SHP77 treated with DMSO at 0.1 percent for 48 hours (cell line): ENCODE measurements at regions not wholly inside any gene's neighbourhood (a gene's known extent, or its start where the extent isn't known, plus 50 kb on each side); places are given as distances from the start of the nearest gene placed in this dataset.
"Not testable (repeated sequence)": the region's sequence is repeated elsewhere in the genome, so short reads cannot be mapped to it uniquely, and the experiment has no call there.

Source experiments
- DNase-seq: peaks from one replicate; lab custom pipeline; 2025; lab: John Stamatoyannopoulos, UW

DNA sequence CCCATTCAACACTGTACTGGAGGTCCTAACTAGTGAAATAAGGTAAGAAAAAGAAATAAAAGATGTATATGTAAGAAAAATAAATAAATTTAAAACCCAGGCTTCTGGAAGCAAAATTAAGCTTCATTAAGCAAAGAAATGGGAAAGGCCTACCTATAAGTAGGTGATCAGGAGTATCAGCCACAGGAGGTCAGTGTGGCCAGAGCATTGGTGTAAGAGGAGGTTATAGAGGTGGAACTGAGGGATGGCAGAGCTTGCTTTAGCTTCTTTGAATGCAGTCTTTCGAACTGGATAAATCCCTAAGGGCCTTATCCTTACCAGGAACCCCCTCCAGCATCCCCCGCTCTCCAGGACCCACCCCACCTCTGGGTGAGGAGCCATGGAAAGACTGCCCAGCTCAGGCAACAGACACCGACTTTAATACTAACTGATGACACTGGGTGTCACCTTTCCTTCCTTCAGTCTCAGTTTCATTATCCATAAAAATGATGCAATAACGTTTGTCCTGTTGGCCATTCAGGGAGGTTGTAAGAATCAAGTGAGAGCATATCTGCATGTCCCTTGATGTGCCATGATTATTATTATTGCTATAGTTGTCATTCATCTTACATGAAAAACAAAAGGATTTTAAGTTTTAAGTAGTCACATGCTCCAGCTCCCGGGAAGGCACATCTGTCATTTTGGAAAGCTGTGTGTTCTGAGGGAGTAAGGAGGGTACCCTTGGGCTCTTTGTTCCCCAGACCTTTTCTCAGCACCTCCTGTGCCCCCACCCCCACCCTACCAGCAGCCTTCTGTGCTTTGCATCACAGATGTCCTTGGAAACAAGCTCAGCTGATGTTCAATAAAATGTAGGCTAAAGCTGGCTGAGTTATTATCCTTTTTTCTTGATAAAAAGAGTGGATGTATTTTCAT is 50.8 kb upstream of the CTNNA1 start:
- DNase-seq: no peak

DNA sequence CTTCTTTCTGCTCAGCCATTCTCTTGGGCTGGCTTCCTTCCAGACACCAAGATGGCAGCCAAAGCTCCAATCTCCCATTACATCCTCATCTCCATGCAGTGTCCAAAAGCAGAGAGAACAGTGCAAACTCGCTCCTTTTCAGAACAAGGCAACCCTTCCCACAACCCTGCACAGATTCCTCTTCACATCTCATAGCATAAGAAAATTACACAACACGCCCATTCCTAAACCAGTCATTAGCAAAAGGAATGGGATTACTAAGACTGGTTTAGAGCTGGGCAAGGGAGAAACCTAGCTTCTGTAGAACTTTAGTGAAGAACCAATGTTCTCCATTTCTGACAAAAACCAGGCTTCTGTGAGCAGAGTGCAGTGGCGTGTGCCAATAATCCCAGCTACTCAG is 51.5 kb upstream of the CTNNA1 start:
- DNase-seq: no peak

GRCh38 chr5:138700581-138701362 is 52.5 kb upstream of the CTNNA1 start:
- no peak for DNase-seq

DNA sequence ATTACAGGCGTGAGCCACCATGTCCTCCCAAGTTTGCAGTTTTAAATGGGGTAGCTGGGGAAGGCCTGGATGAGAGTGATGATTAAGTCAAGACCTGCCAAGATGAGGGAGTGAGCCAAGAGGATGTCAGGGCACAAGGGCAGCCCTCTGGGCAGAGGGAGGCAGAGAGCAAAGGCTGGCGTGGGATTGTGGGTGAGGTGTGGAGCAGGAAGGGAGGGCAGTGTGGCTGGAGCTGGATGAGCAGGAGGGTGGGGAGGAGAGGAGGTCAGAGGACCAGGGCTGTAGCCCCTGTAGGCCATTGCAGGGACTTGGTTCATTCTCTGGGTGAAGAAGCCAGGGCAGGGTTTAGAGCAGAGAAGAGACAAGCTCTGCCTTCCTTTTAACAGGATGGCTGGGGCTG is 53.7 kb upstream of the CTNNA1 start:
- DNase-seq: no peak

DNA sequence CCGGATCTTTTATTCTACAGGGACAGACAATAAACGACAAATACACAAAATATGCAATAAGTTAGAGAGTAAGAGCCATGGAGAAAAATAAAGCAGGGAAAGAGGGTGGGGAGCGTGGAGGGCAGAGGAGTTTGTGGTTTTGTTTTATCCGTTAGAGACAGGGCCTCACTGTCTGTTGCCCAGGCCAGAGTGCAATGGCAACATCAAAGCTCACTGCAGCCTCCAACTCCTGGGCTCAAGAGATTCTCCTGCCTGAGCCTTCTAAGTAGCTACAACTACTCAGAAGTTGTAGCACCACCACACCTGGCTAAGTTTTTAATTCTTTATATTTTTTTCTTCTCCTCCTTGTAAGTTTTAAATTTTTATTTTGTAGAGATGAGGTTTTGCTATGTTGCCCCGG is 54.5 kb upstream of the CTNNA1 start:
- no peak for DNase-seq

DNA sequence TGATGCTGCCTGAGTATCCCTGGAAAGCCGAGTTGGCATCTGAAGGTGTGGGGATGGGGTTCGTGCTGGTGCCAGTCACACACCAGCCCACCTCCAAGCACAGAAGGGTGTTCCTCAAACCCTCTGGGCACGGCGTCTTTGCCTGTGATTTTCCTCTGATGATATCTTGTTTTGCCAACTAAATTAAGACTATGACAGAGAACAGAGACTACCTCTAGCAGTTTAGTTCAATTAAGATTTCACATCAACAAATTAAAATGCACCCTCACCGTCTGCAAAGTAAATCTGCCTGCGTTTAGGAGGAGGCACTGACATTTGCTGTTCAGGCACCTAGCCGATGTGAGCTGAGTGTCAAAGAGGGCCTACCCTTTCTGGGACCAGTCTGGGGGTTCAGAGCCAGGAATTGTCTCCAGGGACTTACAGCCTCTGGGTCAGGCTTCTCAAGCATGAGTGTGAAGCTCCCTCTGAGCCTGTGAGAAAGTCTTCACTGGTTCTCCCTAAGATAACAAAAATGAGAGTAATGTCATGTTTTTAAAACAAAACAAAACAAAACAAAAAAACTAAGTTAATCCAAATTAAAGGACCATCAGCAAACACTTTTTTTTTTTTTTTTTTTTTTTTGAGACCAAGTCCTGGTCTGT is 55.4 kb upstream of the CTNNA1 start:
- DNase-seq: no peak

- DNase-seq: no peak
Measured at GRCh38 chr5:138696501-138696900, 56.7 kb upstream of the CTNNA1 start.

- no peak for DNase-seq
Measured at GRCh38 chr5:138695781-138696180, 57.4 kb upstream of the CTNNA1 start.

GRCh38 chr5:138694146-138694545 is 59.1 kb upstream of the CTNNA1 start:
- DNase-seq: no peak

- no peak for DNase-seq
Measured at GRCh38 chr5:138692370-138692769, 60.9 kb upstream of the CTNNA1 start.

GRCh38 chr5:138686668-138687067 is 66.6 kb upstream of the CTNNA1 start:
- DNase-seq: no peak

DNA sequence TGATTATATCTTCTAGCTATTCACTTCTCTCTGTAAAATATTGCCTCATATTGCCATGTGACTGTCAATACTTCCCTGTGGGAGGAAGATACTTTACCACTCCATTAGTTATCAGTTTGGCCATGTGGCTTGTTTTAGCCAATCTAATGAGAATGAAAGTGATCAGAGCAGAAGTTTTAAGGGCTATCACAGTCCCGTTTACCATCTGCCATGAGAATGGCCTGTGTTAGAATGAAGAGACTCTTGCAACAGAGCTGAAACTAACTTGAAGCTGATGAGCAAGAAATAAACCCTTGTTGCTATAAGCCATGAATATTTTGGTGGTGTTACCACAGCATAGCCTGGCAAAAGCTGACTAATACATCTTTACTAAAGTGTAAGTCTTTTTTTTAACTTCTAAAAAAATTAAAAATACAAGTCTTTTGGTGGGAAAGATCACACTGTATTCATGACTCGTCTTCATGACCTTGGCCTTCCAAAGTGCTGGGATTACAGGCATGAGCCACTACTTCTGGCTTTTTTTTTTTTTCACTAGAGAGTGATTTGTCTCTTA is 68.0 kb upstream of the CTNNA1 start:
- DNase-seq: no peak

- DNase-seq: not testable (repeated sequence)
Measured at GRCh38 chr5:138682462-138682861, 70.8 kb upstream of the CTNNA1 start.

DNA sequence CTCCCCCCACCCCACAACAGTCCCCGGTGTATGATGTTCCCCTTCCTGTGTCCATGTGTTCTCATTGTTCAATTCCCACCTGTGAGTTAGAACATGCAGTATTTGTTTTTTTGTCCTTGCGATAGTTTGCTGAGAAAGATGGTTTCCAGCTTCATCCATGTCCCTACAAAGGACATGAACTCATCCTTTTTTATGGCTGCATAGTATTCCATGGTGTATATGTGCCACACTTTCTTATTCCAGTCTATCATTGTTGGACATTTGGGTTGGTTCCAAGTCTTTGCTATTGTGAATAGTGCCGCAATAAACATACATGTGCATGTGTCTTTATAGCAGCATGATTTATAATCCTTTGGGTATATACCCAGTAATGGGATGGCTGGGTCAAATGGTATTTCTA is 74.4 kb upstream of the CTNNA1 start:
- DNase-seq: not testable (repeated sequence)

- DNase-seq: no peak
Measured at GRCh38 chr5:138677782-138678181, 75.4 kb upstream of the CTNNA1 start.

DNA sequence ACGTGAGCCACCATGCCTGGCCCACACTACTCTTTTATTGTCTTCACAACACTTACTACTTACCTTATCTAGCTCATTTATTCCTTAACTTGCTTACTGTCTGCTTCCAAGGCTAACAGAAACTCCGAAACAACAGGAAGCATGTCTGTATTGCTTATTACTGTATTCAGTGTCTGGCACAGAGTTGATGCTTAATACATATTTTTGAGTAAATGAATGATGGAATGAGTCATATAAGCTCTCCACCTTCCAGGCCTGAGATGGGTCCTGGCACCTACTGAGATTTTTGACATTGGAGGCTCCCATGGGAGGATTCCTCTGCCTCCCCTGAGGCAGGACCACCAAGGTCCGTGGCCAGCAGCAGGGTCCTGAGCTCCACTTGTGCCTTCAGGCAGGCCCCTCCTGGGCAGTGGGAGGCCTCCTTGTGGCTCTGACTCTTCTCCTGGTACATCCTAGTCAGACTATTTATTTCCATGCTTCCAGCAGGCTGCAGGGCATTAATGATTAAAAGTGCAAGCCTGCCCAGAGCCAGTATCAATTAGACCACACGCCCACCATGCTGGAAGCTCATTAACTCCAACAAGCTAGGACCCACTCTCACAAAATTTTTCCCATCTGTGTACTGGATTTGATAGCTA is 76.5 kb upstream of the CTNNA1 start:
- DNase-seq: no peak

DNA sequence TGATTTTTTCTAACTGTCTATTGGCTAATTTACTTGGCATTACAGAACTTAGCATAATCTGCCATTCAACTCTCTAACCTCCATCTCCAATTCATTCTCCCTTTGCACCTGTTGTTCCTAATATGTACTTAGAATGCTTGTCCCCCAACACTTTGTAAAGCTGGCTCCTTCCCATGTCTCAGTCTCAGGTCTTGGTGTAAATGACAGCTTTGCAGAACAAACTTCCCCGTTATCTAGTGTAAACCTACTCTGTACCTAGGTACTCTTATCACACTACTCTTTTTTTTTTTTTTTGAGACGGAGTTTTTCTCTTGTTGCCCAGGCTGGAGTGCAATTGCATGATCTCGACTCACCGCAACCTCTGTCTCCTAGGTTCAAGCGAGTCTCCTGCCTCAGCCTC is 77.2 kb upstream of the CTNNA1 start:
- DNase-seq: no peak

DNA sequence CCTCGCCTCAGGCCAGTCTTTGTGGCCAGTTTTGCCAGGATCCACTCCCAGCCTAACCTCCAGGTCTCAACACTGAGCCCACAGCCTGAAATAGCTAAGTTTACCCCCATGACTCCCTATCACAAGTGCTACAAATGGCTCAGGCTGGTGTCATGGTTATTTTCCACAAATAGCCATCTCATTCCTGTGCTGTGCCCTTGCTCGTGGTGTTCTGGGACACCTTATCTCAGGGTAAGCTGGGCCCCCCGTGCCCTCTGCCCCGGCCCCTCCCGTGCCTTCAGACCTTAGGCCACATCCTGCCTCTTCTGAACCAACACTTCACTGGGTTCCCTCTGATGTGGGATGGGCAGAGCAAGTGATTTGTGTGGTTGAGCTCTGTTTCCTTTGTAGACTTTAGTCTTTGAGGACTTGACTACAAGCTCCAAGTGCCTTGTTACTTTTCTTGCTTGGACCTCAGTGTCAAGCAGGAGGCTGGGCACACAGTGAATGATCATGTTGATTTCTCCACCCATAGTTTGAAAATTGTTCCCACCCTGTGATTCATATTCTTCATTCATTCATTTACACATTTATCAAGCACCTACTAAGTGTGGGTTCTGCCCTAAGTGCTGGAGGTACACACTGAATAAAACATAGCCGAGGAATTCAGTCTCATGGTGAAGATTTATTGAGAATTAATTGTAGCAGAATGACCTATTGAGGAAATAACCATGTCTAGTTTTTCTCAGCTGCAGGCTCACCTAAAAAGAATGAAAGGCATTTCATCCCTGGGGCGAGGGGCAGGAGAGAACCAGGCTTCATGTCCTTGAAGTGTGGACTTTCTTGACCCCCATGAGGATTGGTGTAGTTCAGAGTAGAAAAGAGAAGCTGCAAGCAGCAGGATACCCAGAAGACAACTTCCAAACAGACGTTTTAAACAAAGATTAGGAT is 84.5 kb upstream of the CTNNA1 start:
- DNase-seq: no peak

GRCh38 chr5:138667782-138668331 is 85.4 kb upstream of the CTNNA1 start:
- not testable (repeated sequence) for DNase-seq

DNA sequence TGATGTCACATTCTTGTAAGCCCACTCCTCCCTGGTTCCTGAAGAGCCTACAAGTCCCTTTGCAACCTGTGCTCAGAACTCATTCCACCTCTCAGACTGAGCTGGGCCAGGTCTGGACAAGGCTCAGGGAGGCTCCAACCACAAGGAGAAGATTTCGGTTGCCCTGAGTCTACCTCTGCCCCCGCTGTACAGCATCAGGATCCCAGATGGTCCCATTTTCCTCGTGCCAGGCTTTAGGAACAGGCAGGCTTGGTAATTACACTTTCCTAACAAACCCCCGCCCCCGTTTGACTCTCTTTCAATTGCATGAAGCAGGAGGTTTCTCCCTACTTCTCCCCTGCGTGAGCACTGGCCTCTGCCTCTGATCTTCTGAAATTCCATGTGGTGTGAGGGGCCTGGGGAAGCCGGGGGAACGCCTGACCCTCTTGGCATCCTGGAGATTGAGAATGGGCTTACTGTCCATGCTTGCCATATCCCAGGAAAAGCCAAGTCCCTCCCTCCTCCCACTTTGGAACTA is 86.9 kb upstream of the CTNNA1 start:
- no peak for DNase-seq
